ENCODE measurements at regions not wholly inside any gene's neighbourhood (a gene's known extent, or its start where the extent isn't known, plus 50 kb on each side); places are given as distances from the start of the nearest gene placed in this dataset.

- DNase-seq (ENCODE audit: low spot score), result peak; percentile 88
These were observed 204.4 kb downstream of the CXCL12 start for GRCh38 chr10:44180321-44181168.

GRCh38 chr10:44178856-44179255, 206.0 kb downstream of the CXCL12 start:
- no peak for FAIRE-seq
- no peak for DNase-seq (ENCODE audit: low spot score)

More at GRCh38 chr10:44180321-44181168, 204.4 kb downstream of the CXCL12 start:
- FAIRE-seq, result peak; percentile 98

GRCh38 chr10:44178281-44178680, 206.6 kb downstream of the CXCL12 start:
- FAIRE-seq (no peak), DNase-seq (ENCODE audit: low spot score) (no peak)

- DNase-seq (ENCODE audit: low spot score), result no peak
- no peak for FAIRE-seq
These were observed 207.3 kb downstream of the CXCL12 start for GRCh38 chr10:44177610-44178009.

- FAIRE-seq (no peak), DNase-seq (ENCODE audit: low spot score) (no peak)
These were observed 208.6 kb downstream of the CXCL12 start for GRCh38 chr10:44176311-44176710.

GRCh38 chr10:44173608-44173894, 211.3 kb downstream of the CXCL12 start:
- FAIRE-seq (peak; percentile 42), DNase-seq (ENCODE audit: low spot score) (no peak)

- DNase-seq (ENCODE audit: low spot score) (no peak), FAIRE-seq (no peak)
These were observed 211.9 kb downstream of the CXCL12 start for GRCh38 chr10:44172883-44173607.

GRCh38 chr10:44171765-44172164, 213.1 kb downstream of the CXCL12 start:
- FAIRE-seq (no peak), DNase-seq (ENCODE audit: low spot score) (no peak)

GRCh38 chr10:44168478-44168877, 216.4 kb downstream of the CXCL12 start:
- no peak for FAIRE-seq
- DNase-seq (ENCODE audit: low spot score), result no peak

- DNase-seq (ENCODE audit: low spot score) (no peak), FAIRE-seq (peak; percentile 80)
These were observed 217.1 kb downstream of the CXCL12 start for GRCh38 chr10:44167752-44168151.

GRCh38 chr10:44166441-44166840, 218.5 kb downstream of the CXCL12 start:
- FAIRE-seq (no peak), DNase-seq (ENCODE audit: low spot score) (no peak)

- FAIRE-seq (no peak), DNase-seq (ENCODE audit: low spot score) (no peak)
These were observed 220.5 kb downstream of the CXCL12 start for GRCh38 chr10:44164251-44164956.

- FAIRE-seq (no peak), DNase-seq (ENCODE audit: low spot score) (no peak)
These were observed 223.7 kb downstream of the CXCL12 start for GRCh38 chr10:44161184-44161583.

GRCh38 chr10:44157574-44157973, 227.3 kb downstream of the CXCL12 start:
- FAIRE-seq, result no peak

GRCh38 chr10:44154956-44155355, 229.9 kb downstream of the CXCL12 start:
- no peak for DNase-seq (ENCODE audit: low spot score)

More at GRCh38 chr10:44157574-44157973, 227.3 kb downstream of the CXCL12 start:
- no peak for DNase-seq (ENCODE audit: low spot score)

GRCh38 chr10:44153918-44154670, 230.8 kb downstream of the CXCL12 start:
- FAIRE-seq (no peak), DNase-seq (ENCODE audit: low spot score) (no peak)

More at GRCh38 chr10:44154956-44155355, 229.9 kb downstream of the CXCL12 start:
- FAIRE-seq, result no peak

- no peak for DNase-seq (ENCODE audit: low spot score)
- FAIRE-seq, result no peak
These were observed 241.3 kb downstream of the CXCL12 start for GRCh38 chr10:44143556-44143955.

- FAIRE-seq, result peak; percentile 46
These were observed 252.3 kb downstream of the CXCL12 start for GRCh38 chr10:44132361-44133289.

GRCh38 chr10:44126291-44126717, 258.6 kb downstream of the CXCL12 start:
- peak; percentile 50 for FAIRE-seq
- DNase-seq (ENCODE audit: low spot score), result no peak

More at GRCh38 chr10:44132361-44133289, 252.3 kb downstream of the CXCL12 start:
- no peak for DNase-seq (ENCODE audit: low spot score)

- FAIRE-seq, result no peak
- DNase-seq (ENCODE audit: low spot score), result no peak
These were observed 259.0 kb downstream of the CXCL12 start for GRCh38 chr10:44125879-44126278.

Data from urothelium cell line (cell line).